H9 (cell line): ENCODE measurements at regions not wholly inside any gene's neighbourhood (a gene's known extent, or its start where the extent isn't known, plus 50 kb on each side); places are given as distances from the start of the nearest gene placed in this dataset.

Source experiments
- DNase-seq: peaks from one replicate; pipeline ENCODE4 v3.0.0-alpha.2; 2017
- H2AFZ ChIP-seq: one replicate; pipeline ENCODE4 v1.6.1; 2013; ENCODE audit warnings: mild to moderate bottlenecking, low read length, control low read depth, moderate library complexity
- H2AK5ac ChIP-seq: 2 replicates; pipeline ENCODE4 v1.6.1; 2013; ENCODE audit warnings: low read length, control low read depth, mixed read lengths; ENCODE audit not compliant: insufficient read length
- H2BK120ac ChIP-seq: one replicate; pipeline ENCODE4 v1.6.1; 2013; ENCODE audit warnings: low read depth, mild to moderate bottlenecking, low read length, control low read depth, inconsistent platforms; ENCODE audit not compliant: poor library complexity, severe bottlenecking
- H2BK12ac ChIP-seq: 2 replicates; pipeline ENCODE4 v1.6.1; 2013; ENCODE audit warnings: low read length, control low read depth, mixed read lengths, low read depth; ENCODE audit not compliant: insufficient read length
- H2BK15ac ChIP-seq: 2 replicates; pipeline ENCODE4 v1.6.1; 2013; ENCODE audit warnings: low read depth, low read length, control low read depth
- H2BK20ac ChIP-seq: one replicate; pipeline ENCODE4 v1.6.1; 2013; ENCODE audit warnings: low read depth, mild to moderate bottlenecking, low read length, control low read depth, inconsistent platforms; ENCODE audit not compliant: poor library complexity, severe bottlenecking
- H2BK5ac ChIP-seq: 2 replicates; pipeline ENCODE4 v1.6.1; 2013; ENCODE audit warnings: low read length, control low read depth, mixed read lengths; ENCODE audit not compliant: insufficient read length
- H3K14ac ChIP-seq: 2 replicates; pipeline ENCODE4 v1.6.1; 2013; ENCODE audit warnings: low read length, control low read depth; ENCODE audit not compliant: insufficient read depth
- H3K18ac ChIP-seq: 2 replicates; pipeline ENCODE4 v1.6.1; 2013; ENCODE audit warnings: low read depth, mild to moderate bottlenecking, mixed read lengths, low read length, control low read depth; ENCODE audit not compliant: insufficient read length
- H3K23ac ChIP-seq: 2 replicates; pipeline ENCODE4 v1.6.1; 2013; ENCODE audit warnings: low read length, control low read depth, mixed read lengths, low read depth; ENCODE audit not compliant: insufficient read length
- H3K23me2 ChIP-seq: 2 replicates; pipeline ENCODE4 v1.6.1; 2013; ENCODE audit warnings: low read depth, mild to moderate bottlenecking, mixed read lengths, low read length, control low read depth; ENCODE audit not compliant: insufficient read length, poor library complexity, severe bottlenecking
- H3K27ac ChIP-seq: 2 replicates; pipeline ENCODE4 v1.5.1; 2013; ENCODE audit warnings: low read length, control low read depth, mixed read lengths, low read depth; ENCODE audit not compliant: insufficient read length
- H3K27me3 ChIP-seq: 2 replicates; pipeline ENCODE4 v1.6.1; 2013; ENCODE audit warnings: low read length, control low read depth, inconsistent platforms; ENCODE audit not compliant: insufficient read depth
- H3K4ac ChIP-seq: 2 replicates; pipeline ENCODE4 v1.6.1; 2013; ENCODE audit warnings: low read depth, mild to moderate bottlenecking, control low read depth, inconsistent platforms, low read length, moderate library complexity
- H3K4me1 ChIP-seq: 2 replicates; pipeline ENCODE4 v1.6.1; 2013; ENCODE audit warnings: low read length, control low read depth, inconsistent platforms; ENCODE audit not compliant: insufficient read depth
- H3K4me2 ChIP-seq: 2 replicates; pipeline ENCODE4 v1.6.1; 2013; ENCODE audit warnings: low read length, control low read depth, mixed read lengths; ENCODE audit not compliant: insufficient read length, insufficient read depth
- H3K56ac ChIP-seq: 2 replicates; pipeline ENCODE4 v1.6.1; 2013; ENCODE audit warnings: low read depth, mild to moderate bottlenecking, mixed read lengths, low read length, control low read depth; ENCODE audit not compliant: insufficient read length
- H3K79me1 ChIP-seq: 2 replicates; pipeline ENCODE4 v1.6.1; 2013; ENCODE audit warnings: low read depth, mild to moderate bottlenecking, moderate library complexity, low read length, control low read depth, inconsistent platforms; ENCODE audit not compliant: insufficient read depth, poor library complexity, severe bottlenecking
- H3K79me2 ChIP-seq: 2 replicates; pipeline ENCODE4 v1.6.1; 2013; ENCODE audit warnings: low read length, control low read depth, inconsistent platforms; ENCODE audit not compliant: insufficient read depth
- H3K9ac ChIP-seq: 2 replicates; pipeline ENCODE4 v1.6.1; 2013; ENCODE audit warnings: low read length, control low read depth, mixed read lengths; ENCODE audit not compliant: insufficient read length; ENCODE audit errors: extremely low read depth
- H3K9me3 ChIP-seq: one replicate; pipeline ENCODE4 v1.6.1; 2013; ENCODE audit warnings: low read depth, low read length, inconsistent platforms; ENCODE audit not compliant: control insufficient read depth
- H3T11ph ChIP-seq: one replicate; pipeline ENCODE4 v1.6.1; 2013; ENCODE audit warnings: mild to moderate bottlenecking, low read length, control low read depth, inconsistent platforms
- H4K20me1 ChIP-seq: one replicate; pipeline ENCODE4 v1.6.1; 2013; ENCODE audit not compliant: control insufficient read depth, insufficient read length, insufficient read depth
- H4K5ac ChIP-seq: 2 replicates; pipeline ENCODE4 v1.6.1; 2013; ENCODE audit warnings: low read depth, mild to moderate bottlenecking, mixed read lengths, low read length, control low read depth; ENCODE audit not compliant: insufficient read length
- H4K8ac ChIP-seq: replicated peaks from 2 replicates; pipeline ENCODE4 v1.6.1; 2013; ENCODE audit warnings: low read length, control low read depth, mixed read lengths, low read depth; ENCODE audit not compliant: insufficient read length
- H4K91ac ChIP-seq: 2 replicates; pipeline ENCODE4 v1.6.1; 2013; ENCODE audit warnings: low read depth, mild to moderate bottlenecking, moderate library complexity, mixed read lengths, low read length, control low read depth; ENCODE audit not compliant: insufficient read length
- H3K27ac Mint-ChIP-seq, 3 experiments: 2 replicates in 2 of 3; 3 replicates in 1 of 3; pipeline ENCODE4 v1.8.0; 2020 to 2021; ENCODE audit warnings: mixed read lengths in 3 of 3, mild to moderate bottlenecking in 1 of 3, moderate library complexity in 1 of 3
- H3K27me3 Mint-ChIP-seq: 2 replicates; pipeline ENCODE4 v1.8.0; 2021; ENCODE audit warnings: low read depth, mild to moderate bottlenecking, moderate library complexity, mixed read lengths
- H3K36me3 Mint-ChIP-seq, 3 experiments: 2 replicates in 2 of 3; 3 replicates in 1 of 3; pipeline ENCODE4 v1.8.0; 2020 to 2021; ENCODE audit warnings: low read depth in 3 of 3, mixed read lengths in 3 of 3; ENCODE audit not compliant: insufficient read depth in 1 of 3
- H3K4me1 Mint-ChIP-seq, 2 experiments: 2 replicates each; pipeline ENCODE4 v1.8.0; 2020; ENCODE audit warnings: mixed read lengths in 2 of 2
- H3K4me3 Mint-ChIP-seq, 2 experiments: 2 replicates in 1 of 2; 3 replicates in 1 of 2; pipeline ENCODE4 v1.8.0; 2020 to 2021; ENCODE audit warnings: mild to moderate bottlenecking in 2 of 2, mixed read lengths in 2 of 2, moderate library complexity in 1 of 2
- H3K9me3 Mint-ChIP-seq, 2 experiments: 2 replicates in 1 of 2; 3 replicates in 1 of 2; pipeline ENCODE4 v1.8.0; 2020; ENCODE audit warnings: mild to moderate bottlenecking in 2 of 2, mixed read lengths in 2 of 2, moderate library complexity in 1 of 2
- WGBS: extraction: QIAGEN DNeasy Blood & Tissue Kit; methylation state at CpG from one replicate; pipeline ENCODE4 v1.1.7; 2013; ENCODE audit warnings: missing lambda C conversion rate, low lambda C conversion rate, mixed read lengths; ENCODE audit not compliant: insufficient read length; ENCODE audit errors: extremely low coverage; 5-methylcytosine and 5-hydroxymethylcytosine counted together
- TF ChIP-seq, protein P1 (sequence below): fragments of 200-600 bp; sonication (generic); conservative IDR thresholded peaks from 3 replicates; pipeline ENCODE4 v1.8.0; 2021; ENCODE audit warnings: antibody characterized with exemption, mild to moderate bottlenecking

DNA sequence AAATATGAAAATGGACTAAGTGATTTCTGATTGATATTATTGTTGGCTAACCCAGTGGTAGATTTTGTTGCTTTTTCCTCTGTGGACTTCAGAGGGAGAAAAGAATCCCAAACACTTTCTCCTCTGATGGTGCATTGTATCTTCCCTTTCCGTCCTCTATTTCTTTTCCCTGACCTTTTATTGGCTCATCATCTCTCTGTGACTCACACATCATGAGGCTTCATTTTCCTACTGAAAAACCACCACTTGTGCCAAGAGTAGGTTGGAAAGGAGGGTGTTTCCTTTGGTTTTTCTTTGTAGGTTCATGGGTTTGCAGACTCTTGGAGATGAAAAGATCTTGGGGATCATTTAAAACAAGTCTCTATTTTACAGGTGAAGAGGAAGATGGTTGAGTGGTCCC lies 311.7 kb upstream of the JAG1 start:
- H3K23ac ChIP-seq = no peak overlapping the region
- Mint-ChIP-seq H3K27ac (no peak overlapping the region), H3K9me3 (no peaks in the 10 kb centered on the region), H3K36me3 (no peaks in the 10 kb centered on the region), H3K4me3 (no peak overlapping the region), H3K27me3 (no peaks in the 10 kb centered on the region), H3K4me1 (peaks cover 11 to 15% of the 10 kb centered on the region in 2 experiments)
- H2BK5ac ChIP-seq = no peak overlapping the region
- TF ChIP-seq, protein P1, sequence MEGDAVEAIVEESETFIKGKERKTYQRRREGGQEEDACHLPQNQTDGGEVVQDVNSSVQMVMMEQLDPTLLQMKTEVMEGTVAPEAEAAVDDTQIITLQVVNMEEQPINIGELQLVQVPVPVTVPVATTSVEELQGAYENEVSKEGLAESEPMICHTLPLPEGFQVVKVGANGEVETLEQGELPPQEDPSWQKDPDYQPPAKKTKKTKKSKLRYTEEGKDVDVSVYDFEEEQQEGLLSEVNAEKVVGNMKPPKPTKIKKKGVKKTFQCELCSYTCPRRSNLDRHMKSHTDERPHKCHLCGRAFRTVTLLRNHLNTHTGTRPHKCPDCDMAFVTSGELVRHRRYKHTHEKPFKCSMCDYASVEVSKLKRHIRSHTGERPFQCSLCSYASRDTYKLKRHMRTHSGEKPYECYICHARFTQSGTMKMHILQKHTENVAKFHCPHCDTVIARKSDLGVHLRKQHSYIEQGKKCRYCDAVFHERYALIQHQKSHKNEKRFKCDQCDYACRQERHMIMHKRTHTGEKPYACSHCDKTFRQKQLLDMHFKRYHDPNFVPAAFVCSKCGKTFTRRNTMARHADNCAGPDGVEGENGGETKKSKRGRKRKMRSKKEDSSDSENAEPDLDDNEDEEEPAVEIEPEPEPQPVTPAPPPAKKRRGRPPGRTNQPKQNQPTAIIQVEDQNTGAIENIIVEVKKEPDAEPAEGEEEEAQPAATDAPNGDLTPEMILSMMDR = no peak
- H3K23me2 ChIP-seq = no peaks in the 10 kb centered on the region
- no peaks in the 10 kb centered on the region for H3K79me1 ChIP-seq
- H2AK5ac ChIP-seq = no peak overlapping the region
- H3K18ac ChIP-seq = no peak overlapping the region
- H4K20me1 ChIP-seq = no peaks in the 10 kb centered on the region
- no peak overlapping the region for H3K14ac ChIP-seq
- H3T11ph ChIP-seq = no peak overlapping the region
- no peak for DNase-seq
- H3K9me3 ChIP-seq = no peaks in the 10 kb centered on the region
- H4K91ac ChIP-seq = no peak overlapping the region
- H3K4me1 ChIP-seq = peaks cover 2% of the 10 kb centered on the region; the same call in 1 of the 2 replicates
- H3K9ac ChIP-seq = no peak overlapping the region
- H3K56ac ChIP-seq = no peak overlapping the region
- no peak overlapping the region for H4K5ac ChIP-seq
- H3K79me2 ChIP-seq = no peaks in the 10 kb centered on the region
- H2BK15ac ChIP-seq = no peak overlapping the region
- no peak overlapping the region for H4K8ac ChIP-seq
- no peak overlapping the region for H2BK20ac ChIP-seq
- WGBS = no CpG with 5 or more reads among the region's 1 CpG
- H2BK120ac ChIP-seq = no peak overlapping the region
- no peaks in the 10 kb centered on the region for H3K27me3 ChIP-seq
- H3K27ac ChIP-seq = no peak overlapping the region
- no peak overlapping the region for H3K4me2 ChIP-seq
- no peak overlapping the region for H2BK12ac ChIP-seq
- H3K4ac ChIP-seq = no peak overlapping the region
- no peak overlapping the region for H2AFZ ChIP-seq
